ENCODE measurements at regions not wholly inside any gene's neighbourhood (a gene's known extent, or its start where the extent isn't known, plus 50 kb on each side); places are given as distances from the start of the nearest gene placed in this dataset.

GRCh38 chr18:56443166-56443907 is 195.1 kb downstream of the TXNL1 start:
- TF ChIP-seq CTCF (IDR thresholded peaks at IDR 0.05) (no peak), REST (IDR thresholded peaks at IDR 0.05; ENCODE audit: insufficient read depth in 1 of 2, low read depth in 2 of 2, low read length in 1 of 2) (no peak), TCF7L2 (IDR thresholded peaks at IDR 0.05; ENCODE audit: low read depth, low read length) (no peak), SIN3A (IDR thresholded peaks at IDR 0.05; ENCODE audit: borderline replicate concordance, insufficient read depth, low read depth, low read length) (no peak), POLR2AphosphoS5 (IDR thresholded peaks at IDR 0.05; ENCODE audit: low read depth, low read length) (no peak)

All from Panc1 (cell line).